Astrocyte (in vitro differentiated cells and primary cell): ENCODE measurements at regions not wholly inside any gene's neighbourhood (a gene's known extent, or its start where the extent isn't known, plus 50 kb on each side); places are given as distances from the start of the nearest gene placed in this dataset.

Source experiments
- DNase-seq: peaks from one replicate; pipeline ENCODE4 v3.0.0-alpha.2; 2010; ENCODE audit warnings: low read depth
- FAIRE-seq: peaks from 2 replicates; lab custom pipeline; 2011; peaks lifted over from hg19 to GRCh38; lab: Jason Lieb, UNC
- H2AFZ ChIP-seq: 2 replicates; pipeline ENCODE4 v1.6.0; 2012; ENCODE audit warnings: low read depth, low read length, inconsistent platforms
- H3K27ac ChIP-seq: 2 replicates; pipeline ENCODE4 v1.5.1; 2011; ENCODE audit warnings: low read depth, low read length, inconsistent platforms
- H3K27me3 ChIP-seq: 2 replicates; pipeline ENCODE4 v1.6.0; 2011; ENCODE audit warnings: low read length, inconsistent platforms; ENCODE audit not compliant: insufficient read depth
- H3K36me3 ChIP-seq: 2 replicates; pipeline ENCODE4 v1.5.1; 2011; ENCODE audit warnings: low read length, inconsistent platforms; ENCODE audit not compliant: insufficient read depth
- H3K4me1 ChIP-seq: 2 replicates; pipeline ENCODE4 v1.5.1; 2011; ENCODE audit warnings: low read length, inconsistent platforms; ENCODE audit not compliant: insufficient read depth
- H3K4me2 ChIP-seq: 2 replicates; pipeline ENCODE4 v1.6.0; 2012; ENCODE audit warnings: low read length, inconsistent platforms
- H3K4me3 ChIP-seq: 2 replicates; pipeline ENCODE4 v1.5.1; 2011; ENCODE audit warnings: low read depth, mild to moderate bottlenecking, low read length, inconsistent platforms; ENCODE audit not compliant: insufficient read depth
- H3K79me2 ChIP-seq: 2 replicates; pipeline ENCODE4 v1.6.0; 2012; ENCODE audit warnings: mild to moderate bottlenecking, low read length, inconsistent platforms; ENCODE audit not compliant: insufficient read depth
- H3K9ac ChIP-seq: 2 replicates; pipeline ENCODE4 v1.6.0; 2012; ENCODE audit warnings: mild to moderate bottlenecking, low read length, inconsistent platforms
- H3K9me3 ChIP-seq: 2 replicates; pipeline ENCODE4 v1.5.1; 2012; ENCODE audit warnings: low read depth, mild to moderate bottlenecking, low read length, inconsistent platforms; ENCODE audit not compliant: insufficient read depth
- H4K20me1 ChIP-seq: 2 replicates; pipeline ENCODE4 v1.6.0; 2012; ENCODE audit warnings: low read length, inconsistent platforms; ENCODE audit not compliant: insufficient read depth
- H3K27ac Mint-ChIP-seq: one replicate; pipeline ENCODE4 v1.8.0; 2021; ENCODE audit warnings: mild to moderate bottlenecking, mixed read lengths; ENCODE audit not compliant: unreplicated experiment
- H3K27me3 Mint-ChIP-seq: one replicate; pipeline ENCODE4 v1.8.0; 2021; ENCODE audit warnings: low read depth, mixed read lengths; ENCODE audit not compliant: unreplicated experiment
- H3K36me3 Mint-ChIP-seq: one replicate; pipeline ENCODE4 v1.8.0; 2021; ENCODE audit warnings: low read depth, mixed read lengths; ENCODE audit not compliant: unreplicated experiment
- H3K4me1 Mint-ChIP-seq: one replicate; pipeline ENCODE4 v1.8.0; 2021; ENCODE audit warnings: low read depth, mixed read lengths; ENCODE audit not compliant: unreplicated experiment
- H3K4me3 Mint-ChIP-seq: one replicate; pipeline ENCODE4 v1.8.0; 2021; ENCODE audit warnings: mild to moderate bottlenecking, moderate library complexity, mixed read lengths; ENCODE audit not compliant: unreplicated experiment
- H3K9me3 Mint-ChIP-seq: one replicate; pipeline ENCODE4 v1.8.0; 2021; ENCODE audit warnings: mild to moderate bottlenecking, mixed read lengths; ENCODE audit not compliant: unreplicated experiment
- CTCF ChIP-seq: IDR thresholded peaks from 2 replicates; pipeline ENCODE4 v1.5.1; 2011; ENCODE audit warnings: low read depth, mild to moderate bottlenecking, inconsistent platforms, low read length, moderate library complexity; ENCODE audit not compliant: insufficient read depth
- EZH2 ChIP-seq: IDR thresholded peaks from 2 replicates; pipeline ENCODE4 v1.6.1; 2012; ENCODE audit warnings: mild to moderate bottlenecking, low read length, inconsistent platforms; ENCODE audit not compliant: insufficient read depth

GRCh38 chr1:4984841-4985240, 330.4 kb downstream of the AJAP1 start:
- FAIRE-seq, result no peak
- no peak overlapping the region for H3K4me3 ChIP-seq
- H3K4me2 ChIP-seq, result no peak overlapping the region
- no peak for TF ChIP-seq EZH2
- no peak for TF ChIP-seq CTCF
- no peak overlapping the region for H3K9ac ChIP-seq
- H3K9me3 ChIP-seq, result peaks cover 6% of the 10 kb centered on the region
- no peaks in the 10 kb centered on the region for H3K4me1 ChIP-seq
- no peak for DNase-seq
- no peak overlapping the region for H3K4me3 Mint-ChIP-seq
- no peaks in the 10 kb centered on the region for H4K20me1 ChIP-seq
- H3K27me3 ChIP-seq, result no peaks in the 10 kb centered on the region
- no peak overlapping the region for H2AFZ ChIP-seq
- H3K36me3 ChIP-seq, result no peaks in the 10 kb centered on the region
- H3K27me3 Mint-ChIP-seq, result peaks cover 15% of the 10 kb centered on the region
- H3K9me3 Mint-ChIP-seq, result peaks cover 4% of the 10 kb centered on the region
- no peaks in the 10 kb centered on the region for H3K79me2 ChIP-seq
- no peaks in the 10 kb centered on the region for H3K4me1 Mint-ChIP-seq
- H3K27ac Mint-ChIP-seq, result no peak overlapping the region
- H3K36me3 Mint-ChIP-seq, result no peaks in the 10 kb centered on the region
- H3K27ac ChIP-seq, result no peak overlapping the region

- Mint-ChIP-seq H3K27me3 (peaks cover 25% of the 10 kb centered on the region), H3K36me3 (no peaks in the 10 kb centered on the region), H3K27ac (no peak overlapping the region), H3K4me3 (no peak overlapping the region), H3K4me1 (no peaks in the 10 kb centered on the region), H3K9me3 (peaks cover 2% of the 10 kb centered on the region)
- H3K4me2 ChIP-seq, result no peak overlapping the region
- no peaks in the 10 kb centered on the region for H3K4me1 ChIP-seq
- no peaks in the 10 kb centered on the region for H3K36me3 ChIP-seq
- H3K4me3 ChIP-seq, result no peak overlapping the region
- H2AFZ ChIP-seq, result no peak overlapping the region
- TF ChIP-seq EZH2 (no peak), CTCF (no peak)
- no peaks in the 10 kb centered on the region for H3K27me3 ChIP-seq
- DNase-seq (no peak), FAIRE-seq (no peak)
- H3K79me2 ChIP-seq, result no peaks in the 10 kb centered on the region
- H3K27ac ChIP-seq, result no peak overlapping the region
- peaks cover 6% of the 10 kb centered on the region for H3K9me3 ChIP-seq
- no peaks in the 10 kb centered on the region for H4K20me1 ChIP-seq
- no peak overlapping the region for H3K9ac ChIP-seq
Observed at GRCh38 chr1:4980211-4980610, 325.8 kb downstream of the AJAP1 start.

GRCh38 chr1:4978660-4979390, 324.4 kb downstream of the AJAP1 start:
- DNase-seq (no peak), FAIRE-seq (no peak)
- Histone ChIP-seq H3K9me3 (peaks cover 5% of the 10 kb centered on the region), H3K36me3 (no peaks in the 10 kb centered on the region), H3K9ac (no peak overlapping the region), H3K79me2 (no peaks in the 10 kb centered on the region), H3K4me1 (no peaks in the 10 kb centered on the region), H3K27me3 (no peaks in the 10 kb centered on the region), H3K4me3 (no peak overlapping the region), H2AFZ (no peak overlapping the region), H3K4me2 (no peak overlapping the region), H3K27ac (no peak overlapping the region), H4K20me1 (no peaks in the 10 kb centered on the region)
- Mint-ChIP-seq H3K27me3 (peaks cover 27% of the 10 kb centered on the region), H3K27ac (no peak overlapping the region), H3K4me1 (no peaks in the 10 kb centered on the region), H3K9me3 (peaks cover 2% of the 10 kb centered on the region), H3K4me3 (no peak overlapping the region), H3K36me3 (no peaks in the 10 kb centered on the region)
- TF ChIP-seq CTCF (no peak), EZH2 (no peak)
